GM18868 (cell line): ENCODE measurements at regions not wholly inside any gene's neighbourhood (a gene's known extent, or its start where the extent isn't known, plus 50 kb on each side); places are given as distances from the start of the nearest gene placed in this dataset.
"Not testable (repeated sequence)": the region's sequence is repeated elsewhere in the genome, so short reads cannot be mapped to it uniquely, and the experiment has no call there.

Experiments used
- ATAC-seq: cut with Tn5 transposase; IDR thresholded peaks from one replicate; pipeline ENCODE4 v1.9.1; 2021; ENCODE audit warnings: mild to moderate bottlenecking, moderate library complexity; ENCODE audit not compliant: unreplicated experiment

GRCh38 chr6:140185991-140186390 is 811.5 kb upstream of the CITED2 start:
- no peak for ATAC-seq

DNA sequence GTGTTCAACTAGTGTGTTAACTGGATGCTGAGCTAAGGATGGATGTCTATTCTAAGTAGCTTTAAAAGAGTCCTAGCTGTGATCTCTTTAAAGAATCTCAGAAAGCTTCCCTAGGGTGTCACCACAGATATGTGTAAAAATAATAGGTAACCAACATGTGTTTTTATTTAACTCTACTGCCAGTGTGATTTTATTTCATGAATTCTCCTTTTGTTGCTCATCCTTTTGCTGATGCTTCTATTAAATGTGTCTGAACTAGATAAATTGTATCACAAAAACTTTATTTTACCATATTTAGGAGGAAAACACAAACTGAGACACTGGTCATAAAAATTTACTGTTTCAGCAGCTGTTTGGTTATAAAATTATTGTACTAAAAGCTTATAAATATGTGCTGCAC is 809.4 kb upstream of the CITED2 start:
- no peak for ATAC-seq

DNA sequence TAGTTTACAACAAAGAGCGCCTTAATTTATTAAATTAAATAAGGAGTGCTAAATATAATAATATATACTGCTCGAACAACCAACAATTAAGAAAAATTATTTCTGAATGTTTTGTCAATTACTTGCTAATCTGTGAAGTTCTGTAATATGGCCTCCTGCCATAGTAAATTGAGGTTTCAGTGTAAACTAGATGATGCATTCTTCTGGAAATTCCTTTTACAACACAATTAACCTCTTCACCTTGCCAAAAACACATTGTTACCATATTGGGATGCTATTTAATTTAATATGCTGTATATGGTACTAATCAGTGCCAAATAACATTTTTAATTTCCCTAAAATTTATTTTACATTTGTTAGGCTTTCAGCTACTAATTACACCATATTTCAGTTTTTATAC is 808.4 kb upstream of the CITED2 start:
- no peak for ATAC-seq

DNA sequence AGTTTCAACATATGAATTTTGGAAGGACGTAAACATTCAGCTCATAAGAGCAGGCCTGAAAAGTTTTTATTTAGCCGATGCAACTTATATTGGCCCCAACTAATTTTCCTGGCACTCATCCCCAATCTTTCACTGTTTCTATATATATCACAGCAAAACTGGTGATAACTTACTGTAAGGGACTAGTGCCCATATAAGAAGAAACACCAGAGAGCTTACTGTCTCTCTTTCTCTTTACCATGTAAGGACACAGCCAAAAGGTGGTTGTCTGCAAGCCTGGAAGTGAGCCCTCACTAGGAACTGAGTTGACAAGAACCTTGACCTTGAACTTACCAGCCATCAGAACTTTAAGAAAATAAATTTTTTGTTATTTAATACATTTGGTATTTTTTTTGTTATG is 807.4 kb upstream of the CITED2 start:
- ATAC-seq: no peak

GRCh38 chr6:140180306-140180705 is 805.9 kb upstream of the CITED2 start:
- no peak for ATAC-seq

DNA sequence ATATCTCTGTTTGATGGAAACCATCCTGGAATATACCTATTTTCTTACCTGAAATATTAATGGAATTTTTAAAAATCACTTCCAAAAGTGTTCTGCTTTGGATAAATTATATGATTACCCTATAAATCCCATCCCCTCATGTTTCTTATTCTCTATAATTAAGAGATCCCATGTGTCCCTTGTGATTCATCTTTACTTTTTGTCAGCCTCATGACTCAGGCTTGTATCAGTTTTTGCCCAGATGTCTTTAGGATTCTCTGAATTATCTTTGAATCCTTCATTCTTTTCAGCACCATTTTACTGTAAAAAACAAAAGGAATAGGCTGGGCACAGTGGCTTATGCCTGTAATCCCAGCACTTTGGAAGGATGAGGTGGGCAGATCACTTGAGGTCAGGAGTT is 804.5 kb upstream of the CITED2 start:
- ATAC-seq: no peak

- ATAC-seq: no peak
Observed at GRCh38 chr6:140178520-140178919, 804.1 kb upstream of the CITED2 start.

- ATAC-seq: no peak
Observed at GRCh38 chr6:140176306-140176705, 801.9 kb upstream of the CITED2 start.

DNA sequence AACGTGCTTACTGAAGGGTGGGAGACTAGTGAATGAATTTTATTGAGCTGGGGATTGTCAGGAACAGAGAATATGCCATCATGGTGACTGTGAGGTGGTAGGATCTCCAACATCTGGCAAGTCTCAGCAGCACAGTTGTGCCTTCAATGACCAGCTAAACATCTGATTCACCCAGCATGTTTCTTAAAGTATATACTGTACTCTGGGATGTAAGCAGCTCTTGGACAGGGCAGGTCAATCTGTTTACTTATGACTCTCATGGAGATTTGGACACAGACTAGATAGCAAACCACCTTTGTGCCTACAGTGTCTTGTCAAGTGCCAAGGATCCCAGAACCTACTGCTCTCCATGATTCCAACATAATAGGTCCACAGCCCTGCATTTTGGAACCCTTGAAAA is 801.0 kb upstream of the CITED2 start:
- no peak for ATAC-seq

- no peak for ATAC-seq
Observed at GRCh38 chr6:140174524-140174923, 800.1 kb upstream of the CITED2 start.

DNA sequence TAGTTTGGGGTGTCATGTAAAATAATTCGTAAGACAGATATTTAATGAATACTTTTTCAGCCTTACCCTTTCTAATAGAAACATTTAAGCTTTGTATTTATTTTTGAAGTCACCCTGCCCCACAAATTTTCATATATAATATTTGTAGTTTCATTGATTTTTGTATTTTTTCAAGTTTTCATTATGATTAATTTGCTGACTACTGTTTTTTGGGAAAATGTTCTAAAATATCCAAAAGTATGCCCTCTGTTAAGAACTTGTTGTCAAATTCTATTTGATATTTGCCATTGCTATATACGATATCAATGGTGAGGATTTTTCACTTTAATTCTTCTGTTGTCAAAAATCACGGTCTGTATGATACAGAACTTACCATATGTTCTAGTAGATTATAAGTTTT is 793.9 kb upstream of the CITED2 start:
- ATAC-seq: no peak

DNA sequence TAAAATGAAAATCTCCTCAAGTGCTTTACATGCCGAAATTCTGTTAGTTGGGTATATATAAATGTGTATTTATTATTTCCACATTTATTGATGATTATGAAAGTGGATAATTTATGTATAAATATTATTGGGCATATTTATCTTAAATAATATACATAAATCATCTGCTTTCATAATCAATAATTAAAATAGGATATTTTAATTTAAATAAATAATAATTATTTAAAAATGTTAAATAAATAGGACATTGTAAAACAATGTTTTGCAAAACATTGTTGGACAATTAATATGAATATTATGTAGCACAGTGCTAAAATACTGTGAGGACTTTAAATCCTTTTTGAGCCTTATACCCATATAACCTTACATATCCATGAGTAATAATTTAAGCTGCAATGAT is 786.5 kb upstream of the CITED2 start:
- ATAC-seq: no peak

- ATAC-seq: no peak
Observed at GRCh38 chr6:140160494-140160893, 786.0 kb upstream of the CITED2 start.

DNA sequence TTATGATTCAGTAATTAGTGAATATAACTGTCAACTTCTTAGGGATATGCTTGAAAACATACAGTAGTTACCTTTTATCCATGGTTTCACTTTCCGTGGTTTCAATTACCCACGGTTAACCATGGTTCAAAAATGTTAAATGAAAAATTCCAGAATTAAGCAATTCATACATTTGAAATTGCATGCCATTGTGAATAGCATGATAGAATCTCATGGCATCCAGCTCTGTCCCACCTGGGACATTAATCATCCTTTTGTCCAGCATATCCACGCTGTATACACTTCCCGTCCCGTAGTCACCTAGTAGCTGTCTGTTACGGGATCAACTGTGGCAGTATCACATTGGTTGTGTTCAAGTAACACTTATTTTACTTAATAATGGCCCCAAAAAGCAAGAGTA is 781.7 kb upstream of the CITED2 start:
- no peak for ATAC-seq

- no peak for ATAC-seq
Observed at GRCh38 chr6:140155451-140156126, 781.1 kb upstream of the CITED2 start.

- ATAC-seq: no peak
Observed at GRCh38 chr6:140153703-140154102, 779.3 kb upstream of the CITED2 start.

DNA sequence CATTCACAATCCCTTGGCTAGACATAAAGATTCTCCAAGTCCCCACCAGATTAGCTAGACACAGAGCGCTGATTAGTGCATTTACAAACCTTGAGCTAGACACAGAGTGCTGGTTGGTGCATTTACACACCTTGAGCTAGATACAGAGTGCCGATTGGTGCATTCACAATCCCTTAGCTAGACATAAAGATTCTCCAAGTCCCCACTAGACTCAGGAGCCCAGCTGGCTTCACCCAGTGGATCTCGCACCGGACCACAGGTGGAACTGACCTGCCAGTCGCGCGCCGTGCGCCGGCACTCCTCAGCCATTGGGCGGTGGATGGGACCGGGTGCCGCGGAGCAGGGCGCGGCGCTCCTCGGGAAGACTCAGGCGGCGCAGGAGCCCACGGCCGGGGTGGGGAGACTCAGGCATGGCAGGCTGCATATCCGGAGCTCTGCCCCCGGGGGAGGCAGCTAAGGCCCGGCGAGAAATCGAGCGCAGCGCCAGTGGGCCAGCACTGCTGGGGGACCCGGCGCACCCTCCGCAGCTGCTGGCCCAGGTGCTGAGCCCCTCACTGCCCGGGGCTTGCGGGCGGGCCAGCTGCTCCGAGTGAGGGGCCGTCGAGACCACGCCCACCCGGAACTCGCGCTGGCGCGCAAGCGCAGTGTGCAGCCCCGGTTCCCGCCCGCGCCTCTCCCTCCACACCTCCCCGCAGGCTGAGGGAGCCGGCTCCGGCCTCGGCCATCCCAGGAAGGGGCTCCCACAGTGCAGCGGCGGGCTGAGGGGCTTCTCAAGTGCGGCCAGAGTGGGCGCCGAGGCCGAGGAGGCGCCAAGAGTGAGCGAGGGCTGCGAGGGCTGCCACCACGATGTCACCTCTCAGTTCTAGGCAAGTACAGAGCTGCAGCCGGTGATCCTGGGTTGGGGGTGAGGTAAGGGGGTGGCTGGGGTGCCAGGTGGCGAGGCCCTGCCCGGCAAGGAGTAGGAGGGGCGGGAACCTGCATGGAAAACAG is 773.7 kb upstream of the CITED2 start:
- ATAC-seq: not testable (repeated sequence)

DNA sequence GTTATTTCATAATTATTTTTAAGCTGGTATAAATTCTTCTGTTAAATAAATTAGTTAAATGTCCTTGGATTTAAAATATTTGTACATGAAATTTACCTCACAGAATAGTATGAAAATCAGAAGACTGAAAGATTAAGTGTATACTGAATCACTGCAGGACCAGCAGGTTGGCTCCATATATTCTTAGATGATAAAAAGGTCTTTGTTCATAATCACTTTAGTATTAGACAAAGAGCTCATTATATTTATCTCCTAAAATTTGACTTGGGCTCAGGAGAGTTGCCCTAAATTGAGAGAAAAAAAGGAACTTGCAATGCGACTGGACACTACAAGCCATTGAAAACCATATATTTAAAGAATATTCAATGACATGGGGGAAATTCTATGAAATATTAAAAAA is 766.4 kb upstream of the CITED2 start:
- no peak for ATAC-seq

GRCh38 chr6:140138311-140139010 is 764.0 kb upstream of the CITED2 start:
- no peak for ATAC-seq

DNA sequence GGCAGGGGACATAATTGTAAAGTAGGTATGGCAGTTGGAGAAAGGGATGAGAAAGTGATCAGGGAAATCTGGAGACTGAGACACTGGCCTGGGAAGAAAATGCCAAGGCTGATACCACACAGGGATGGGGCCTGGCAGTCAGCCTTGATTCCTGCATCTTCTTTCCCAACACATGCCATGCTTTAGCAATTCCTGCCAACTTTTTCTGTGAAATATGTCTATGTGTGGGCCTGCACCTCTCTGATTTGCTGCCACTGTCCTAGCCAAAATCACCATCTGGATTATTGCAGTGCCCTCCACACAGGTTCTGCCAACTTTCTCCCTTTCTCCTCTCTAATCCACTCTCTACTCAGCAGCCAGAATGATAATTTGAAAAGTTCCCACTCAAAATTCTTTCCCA is 759.8 kb upstream of the CITED2 start:
- ATAC-seq: no peak

DNA sequence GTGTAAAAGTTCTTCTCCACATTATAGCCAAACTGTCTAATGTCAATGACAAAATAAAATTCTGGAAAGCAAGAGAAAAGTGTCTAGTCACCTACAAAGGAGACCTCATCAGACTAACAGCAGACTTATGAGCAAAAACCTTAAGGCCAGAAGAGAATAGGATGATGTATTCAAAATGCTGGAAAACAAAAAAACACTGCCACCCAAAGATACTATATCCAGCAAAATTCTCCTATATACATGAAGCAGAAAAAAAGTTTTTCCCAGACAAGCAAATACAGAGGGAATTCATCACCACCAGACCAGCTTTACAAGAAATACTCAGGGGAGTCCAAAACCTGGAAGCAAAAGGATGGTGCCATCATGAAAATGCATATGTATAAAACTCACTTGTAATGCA is 755.6 kb upstream of the CITED2 start:
- no peak for ATAC-seq

DNA sequence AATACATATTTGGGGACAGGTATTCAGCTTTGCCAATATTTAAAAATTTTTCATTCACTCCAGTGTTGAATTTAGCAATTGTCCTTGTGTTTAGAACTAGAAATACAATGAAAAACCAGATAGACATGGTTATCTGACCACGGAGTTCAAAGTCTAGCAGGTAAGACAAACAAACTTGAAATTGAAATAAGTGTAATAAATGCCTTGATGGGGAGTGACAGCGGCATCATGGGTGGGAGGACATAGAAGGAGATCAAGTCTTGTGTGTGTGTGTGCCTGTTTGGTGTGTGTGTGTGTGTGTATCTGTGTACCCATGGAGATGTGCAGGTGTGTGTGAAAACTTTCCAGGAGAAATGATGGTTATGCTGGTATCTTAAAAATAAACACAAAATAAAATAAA is 750.0 kb upstream of the CITED2 start:
- ATAC-seq: no peak
